Right lobe of liver (tissue), 4 donors: ENCODE measurements at regions not wholly inside any gene's neighbourhood (a gene's known extent, or its start where the extent isn't known, plus 50 kb on each side); places are given as distances from the start of the nearest gene placed in this dataset.

Source experiments
- POLR2A ChIP-seq: fragments of 450-650 bp; IDR thresholded peaks from one replicate; pipeline ENCODE4 v1.6.1; 2017; ENCODE audit warnings: antibody characterized with exemption, mild to moderate bottlenecking
- TF ChIP-seq, protein P1 (sequence below), 4 donors: fragments of 200-600 bp in 3 of 4; fragments of 450-650 bp in 1 of 4; IDR thresholded peaks; one replicate each; pipeline versions ENCODE4 v1.5.1 to v1.8.0; 2016 to 2022; ENCODE audit warnings: antibody characterized with exemption in 4 of 4, mild to moderate bottlenecking in 2 of 4
- donor health status: DM: no; HTN: no; CAD: no.
- donor health status: DM: no; HTN: no; CAD: no.
- donor health status: DM: no; HTN: yes; CAD: no.

DNA sequence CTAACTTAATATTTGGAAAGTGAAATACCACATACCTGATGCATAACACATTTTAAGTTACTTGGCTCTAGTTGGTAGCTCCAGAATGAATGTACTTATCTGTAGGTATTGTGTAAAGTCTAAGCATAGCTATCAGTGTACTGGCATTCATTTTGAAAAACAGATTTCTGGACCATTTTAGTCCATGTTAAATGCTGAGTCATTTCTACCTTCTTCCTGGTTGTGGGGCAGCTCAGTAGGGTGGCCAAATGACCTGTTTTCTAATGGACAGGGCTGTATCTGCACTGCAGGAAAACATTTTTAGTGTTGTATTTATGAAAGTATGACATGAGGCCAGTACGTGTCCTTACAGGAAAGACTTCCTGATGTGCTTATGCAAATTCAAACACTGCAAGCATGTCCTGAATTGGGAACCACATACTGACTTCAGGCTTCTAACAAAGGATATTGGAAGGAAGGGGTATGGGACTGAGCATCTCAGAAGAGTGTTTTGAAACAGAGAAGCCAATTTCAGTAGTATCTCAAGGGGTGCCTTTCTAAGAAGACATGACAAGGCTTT lies 300.3 kb upstream of the B3GALT2 start:
- TF ChIP-seq, protein P1, sequence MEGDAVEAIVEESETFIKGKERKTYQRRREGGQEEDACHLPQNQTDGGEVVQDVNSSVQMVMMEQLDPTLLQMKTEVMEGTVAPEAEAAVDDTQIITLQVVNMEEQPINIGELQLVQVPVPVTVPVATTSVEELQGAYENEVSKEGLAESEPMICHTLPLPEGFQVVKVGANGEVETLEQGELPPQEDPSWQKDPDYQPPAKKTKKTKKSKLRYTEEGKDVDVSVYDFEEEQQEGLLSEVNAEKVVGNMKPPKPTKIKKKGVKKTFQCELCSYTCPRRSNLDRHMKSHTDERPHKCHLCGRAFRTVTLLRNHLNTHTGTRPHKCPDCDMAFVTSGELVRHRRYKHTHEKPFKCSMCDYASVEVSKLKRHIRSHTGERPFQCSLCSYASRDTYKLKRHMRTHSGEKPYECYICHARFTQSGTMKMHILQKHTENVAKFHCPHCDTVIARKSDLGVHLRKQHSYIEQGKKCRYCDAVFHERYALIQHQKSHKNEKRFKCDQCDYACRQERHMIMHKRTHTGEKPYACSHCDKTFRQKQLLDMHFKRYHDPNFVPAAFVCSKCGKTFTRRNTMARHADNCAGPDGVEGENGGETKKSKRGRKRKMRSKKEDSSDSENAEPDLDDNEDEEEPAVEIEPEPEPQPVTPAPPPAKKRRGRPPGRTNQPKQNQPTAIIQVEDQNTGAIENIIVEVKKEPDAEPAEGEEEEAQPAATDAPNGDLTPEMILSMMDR (IDR thresholded peaks at IDR 0.05) = no peak
- no peak for TF ChIP-seq POLR2A
